ENCODE measurements at regions not wholly inside any gene's neighbourhood (a gene's known extent, or its start where the extent isn't known, plus 50 kb on each side); places are given as distances from the start of the nearest gene placed in this dataset.

DNA sequence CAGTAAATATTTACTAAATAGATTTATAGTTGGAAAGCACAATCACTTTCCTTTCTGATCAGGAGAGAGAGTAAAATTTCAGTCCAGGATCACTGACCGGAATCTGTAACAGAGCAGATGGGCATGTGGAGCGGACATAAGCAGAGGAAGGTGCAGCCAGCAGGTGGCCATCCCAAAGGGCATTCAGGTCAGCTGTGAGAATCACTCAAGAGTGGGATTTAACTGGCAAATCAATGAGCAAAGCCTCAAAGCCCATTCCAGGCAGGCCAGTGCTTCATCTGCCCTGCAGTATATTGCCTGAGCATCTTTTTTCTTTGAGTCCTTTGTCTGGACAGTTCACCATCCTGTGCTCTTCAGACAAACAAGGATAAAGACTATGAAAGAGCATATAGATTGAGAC lies 166.4 kb upstream of the SLC14A2 start:
- ATAC-seq (no peak), DNase-seq (ENCODE audit: low read depth, low spot score) (no peak)
- Histone ChIP-seq H3K9me3 (ENCODE audit: control insufficient read depth, insufficient read depth, low read depth, low read length) (no peaks in the 10 kb centered on the region), H3K4me1 (ENCODE audit: control insufficient read depth, insufficient read depth, low read length) (no peaks in the 10 kb centered on the region), H3K4me3 (ENCODE audit: low read depth in 2 of 2, low read length in 2 of 2) (no peak overlapping the region), H3K36me3 (ENCODE audit: control insufficient read depth, insufficient read depth, low read length) (no peaks in the 10 kb centered on the region), H3K27ac (ENCODE audit: low read length) (no peak overlapping the region), H3K27me3 (ENCODE audit: control insufficient read depth, insufficient read depth, low read length) (no peaks in the 10 kb centered on the region)
- in situ Hi-C loops (cut with HindIII; ENCODE audit: low pct_unique_long_range_greater_than_20kb, low sequenced_read_pairs) = no loop called here
- POLR2A ChIA-PET = no interaction called here
- CTCF ChIA-PET = no interaction called here
- intact Hi-C loops (cut with micrococcal nuclease; ENCODE audit: unreplicated experiment) = no loop called here
- no peak for TF ChIP-seq SIN3A (IDR thresholded peaks at IDR 0.05; ENCODE audit: borderline replicate concordance, insufficient read depth, low read depth, low read length)
- no TSS peak for BruUV-seq (replicated peaks)

DNA sequence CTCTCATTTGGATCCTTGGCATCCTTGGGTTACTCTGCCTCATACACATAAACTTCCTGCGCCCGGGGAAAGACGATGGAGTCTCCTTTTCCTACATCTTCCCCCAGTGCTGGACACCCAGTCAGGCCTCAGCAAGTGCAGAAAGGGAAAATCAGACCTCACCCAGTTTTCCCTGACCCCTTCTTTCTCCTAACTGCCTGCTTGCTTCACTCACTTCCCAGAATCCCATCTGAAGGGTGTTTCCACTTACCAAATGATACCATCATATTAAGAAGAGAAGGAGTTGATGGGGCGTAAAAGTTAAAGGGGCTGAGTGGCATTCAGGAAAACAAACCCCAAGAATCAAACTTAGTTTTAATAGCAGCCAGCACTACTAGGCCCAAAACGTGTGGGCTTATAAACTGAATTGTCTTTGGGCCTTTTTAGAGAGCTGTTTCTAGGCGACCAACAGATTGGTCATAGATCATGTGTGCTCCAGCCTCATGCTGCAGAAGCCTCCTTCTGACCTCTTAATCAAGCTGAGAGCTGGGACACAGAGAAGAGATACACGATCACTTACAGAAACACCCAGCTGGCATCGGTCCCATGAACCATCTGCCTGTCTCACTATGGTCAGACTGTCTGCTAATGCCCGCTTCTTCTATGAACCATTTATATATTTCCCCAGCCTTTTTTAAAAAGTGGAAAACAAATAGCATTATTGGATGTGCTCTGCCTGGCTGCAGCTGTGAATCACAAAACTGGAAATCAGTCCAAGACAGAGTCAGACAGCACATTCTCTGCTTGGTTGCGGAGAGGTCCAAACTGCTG lies 165.7 kb upstream of the SLC14A2 start:
- ATAC-seq (no peak), DNase-seq (ENCODE audit: low read depth, low spot score) (no peak)
- CTCF ChIA-PET = no interaction called here
- Histone ChIP-seq H3K27me3 (ENCODE audit: control insufficient read depth, insufficient read depth, low read length) (no peaks in the 10 kb centered on the region), H3K4me1 (ENCODE audit: control insufficient read depth, insufficient read depth, low read length) (no peaks in the 10 kb centered on the region), H3K9me3 (ENCODE audit: control insufficient read depth, insufficient read depth, low read depth, low read length) (no peaks in the 10 kb centered on the region), H3K27ac (ENCODE audit: low read length) (no peak overlapping the region), H3K36me3 (ENCODE audit: control insufficient read depth, insufficient read depth, low read length) (no peaks in the 10 kb centered on the region), H3K4me3 (ENCODE audit: low read depth in 2 of 2, low read length in 2 of 2) (no peak overlapping the region)
- TF ChIP-seq SIN3A (IDR thresholded peaks at IDR 0.05; ENCODE audit: borderline replicate concordance, insufficient read depth, low read depth, low read length) (no peak), TCF7L2 (IDR thresholded peaks at IDR 0.05; ENCODE audit: low read depth, low read length) (no peak), POLR2AphosphoS5 (IDR thresholded peaks at IDR 0.05; ENCODE audit: low read depth, low read length) (no peak)
- TF ChIP-seq, protein P1, sequence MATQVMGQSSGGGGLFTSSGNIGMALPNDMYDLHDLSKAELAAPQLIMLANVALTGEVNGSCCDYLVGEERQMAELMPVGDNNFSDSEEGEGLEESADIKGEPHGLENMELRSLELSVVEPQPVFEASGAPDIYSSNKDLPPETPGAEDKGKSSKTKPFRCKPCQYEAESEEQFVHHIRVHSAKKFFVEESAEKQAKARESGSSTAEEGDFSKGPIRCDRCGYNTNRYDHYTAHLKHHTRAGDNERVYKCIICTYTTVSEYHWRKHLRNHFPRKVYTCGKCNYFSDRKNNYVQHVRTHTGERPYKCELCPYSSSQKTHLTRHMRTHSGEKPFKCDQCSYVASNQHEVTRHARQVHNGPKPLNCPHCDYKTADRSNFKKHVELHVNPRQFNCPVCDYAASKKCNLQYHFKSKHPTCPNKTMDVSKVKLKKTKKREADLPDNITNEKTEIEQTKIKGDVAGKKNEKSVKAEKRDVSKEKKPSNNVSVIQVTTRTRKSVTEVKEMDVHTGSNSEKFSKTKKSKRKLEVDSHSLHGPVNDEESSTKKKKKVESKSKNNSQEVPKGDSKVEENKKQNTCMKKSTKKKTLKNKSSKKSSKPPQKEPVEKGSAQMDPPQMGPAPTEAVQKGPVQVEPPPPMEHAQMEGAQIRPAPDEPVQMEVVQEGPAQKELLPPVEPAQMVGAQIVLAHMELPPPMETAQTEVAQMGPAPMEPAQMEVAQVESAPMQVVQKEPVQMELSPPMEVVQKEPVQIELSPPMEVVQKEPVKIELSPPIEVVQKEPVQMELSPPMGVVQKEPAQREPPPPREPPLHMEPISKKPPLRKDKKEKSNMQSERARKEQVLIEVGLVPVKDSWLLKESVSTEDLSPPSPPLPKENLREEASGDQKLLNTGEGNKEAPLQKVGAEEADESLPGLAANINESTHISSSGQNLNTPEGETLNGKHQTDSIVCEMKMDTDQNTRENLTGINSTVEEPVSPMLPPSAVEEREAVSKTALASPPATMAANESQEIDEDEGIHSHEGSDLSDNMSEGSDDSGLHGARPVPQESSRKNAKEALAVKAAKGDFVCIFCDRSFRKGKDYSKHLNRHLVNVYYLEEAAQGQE (IDR thresholded peaks at IDR 0.05; ENCODE audit: insufficient read depth in 1 of 2, low read depth in 2 of 2, low read length in 1 of 2) = no peak
- TF ChIP-seq, protein P2, sequence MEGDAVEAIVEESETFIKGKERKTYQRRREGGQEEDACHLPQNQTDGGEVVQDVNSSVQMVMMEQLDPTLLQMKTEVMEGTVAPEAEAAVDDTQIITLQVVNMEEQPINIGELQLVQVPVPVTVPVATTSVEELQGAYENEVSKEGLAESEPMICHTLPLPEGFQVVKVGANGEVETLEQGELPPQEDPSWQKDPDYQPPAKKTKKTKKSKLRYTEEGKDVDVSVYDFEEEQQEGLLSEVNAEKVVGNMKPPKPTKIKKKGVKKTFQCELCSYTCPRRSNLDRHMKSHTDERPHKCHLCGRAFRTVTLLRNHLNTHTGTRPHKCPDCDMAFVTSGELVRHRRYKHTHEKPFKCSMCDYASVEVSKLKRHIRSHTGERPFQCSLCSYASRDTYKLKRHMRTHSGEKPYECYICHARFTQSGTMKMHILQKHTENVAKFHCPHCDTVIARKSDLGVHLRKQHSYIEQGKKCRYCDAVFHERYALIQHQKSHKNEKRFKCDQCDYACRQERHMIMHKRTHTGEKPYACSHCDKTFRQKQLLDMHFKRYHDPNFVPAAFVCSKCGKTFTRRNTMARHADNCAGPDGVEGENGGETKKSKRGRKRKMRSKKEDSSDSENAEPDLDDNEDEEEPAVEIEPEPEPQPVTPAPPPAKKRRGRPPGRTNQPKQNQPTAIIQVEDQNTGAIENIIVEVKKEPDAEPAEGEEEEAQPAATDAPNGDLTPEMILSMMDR (IDR thresholded peaks at IDR 0.05) = no peak
- no TSS peak for BruUV-seq (replicated peaks)
- intact Hi-C loops (cut with micrococcal nuclease; ENCODE audit: unreplicated experiment) (no loop called here), in situ Hi-C loops (cut with HindIII; ENCODE audit: low pct_unique_long_range_greater_than_20kb, low sequenced_read_pairs) (no loop called here)
- POLR2A ChIA-PET = no interaction called here

Measured in Panc1 (cell line).